ENCODE measurements at regions not wholly inside any gene's neighbourhood (a gene's known extent, or its start where the extent isn't known, plus 50 kb on each side); places are given as distances from the start of the nearest gene placed in this dataset.
"Not testable (repeated sequence)": the region's sequence is repeated elsewhere in the genome, so short reads cannot be mapped to it uniquely, and the experiment has no call there.

DNA sequence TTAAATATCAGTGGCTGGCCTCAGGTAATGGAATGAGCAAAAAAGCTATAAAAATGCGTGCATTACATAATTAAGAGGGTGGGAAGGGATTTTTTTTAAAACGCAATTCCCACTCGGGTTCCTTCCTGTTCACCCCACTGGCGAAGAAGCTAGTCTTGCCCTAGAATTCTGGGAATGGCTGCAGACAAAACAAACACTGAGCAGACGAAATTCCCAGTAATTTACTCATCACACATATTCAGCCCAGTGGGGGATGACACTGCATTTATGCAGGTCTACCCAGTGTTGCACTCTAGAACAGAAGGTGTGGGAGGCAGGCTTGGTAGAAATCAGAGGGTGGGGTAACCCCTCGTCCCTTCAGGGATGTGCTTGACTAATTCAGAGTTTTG is 2695.0 kb upstream of the DEFB115 start:
- no peak for DNase-seq

DNA sequence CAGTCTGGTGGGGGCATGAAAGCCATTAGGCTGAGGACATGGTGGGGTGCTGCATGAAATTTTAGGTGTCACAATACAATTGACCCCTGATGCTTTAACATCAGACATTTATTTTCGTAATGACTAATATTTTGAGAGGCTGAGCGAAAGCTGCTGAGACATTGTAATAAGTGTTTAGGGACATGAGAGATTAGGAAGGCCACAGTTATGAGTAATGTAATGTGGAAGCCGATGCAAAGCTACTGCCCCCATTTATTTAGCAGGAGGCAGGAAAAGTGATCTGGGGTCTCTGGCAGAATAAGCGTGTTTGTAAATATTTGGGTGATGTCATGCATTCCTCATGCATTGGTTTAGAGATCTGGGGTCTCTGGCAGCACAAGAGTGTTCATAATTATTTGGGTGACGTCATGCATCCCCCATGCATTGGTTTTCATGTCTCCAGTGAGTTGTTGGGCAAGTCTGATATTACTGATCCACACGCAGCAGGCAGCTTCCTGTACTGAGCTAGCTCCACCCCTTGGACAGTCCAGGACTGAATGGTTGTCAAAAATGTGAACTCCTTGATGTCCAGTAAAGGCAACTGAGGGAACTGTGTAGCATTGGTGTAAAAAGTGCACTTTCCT is 2694.5 kb upstream of the DEFB115 start:
- DNase-seq, result not testable (repeated sequence)

DNA sequence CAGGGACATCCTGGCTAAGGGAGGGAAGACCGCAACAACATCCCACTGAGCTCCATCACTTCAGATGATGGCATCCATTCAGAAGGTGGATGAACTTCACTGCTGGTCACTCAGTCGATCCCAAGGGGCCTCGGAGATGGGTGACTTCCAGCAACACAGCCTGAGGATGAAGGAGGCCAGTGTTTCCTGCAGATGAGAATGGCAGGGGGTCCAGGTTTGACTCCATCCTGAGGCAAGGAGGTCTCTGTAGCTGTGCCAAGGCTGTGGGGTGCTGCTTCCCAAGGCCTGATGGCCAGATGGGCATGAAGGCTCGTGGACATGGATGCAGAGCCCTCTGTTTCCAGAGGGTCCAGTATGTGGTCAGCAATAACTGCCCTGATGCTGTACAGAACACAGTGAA is 2693.4 kb upstream of the DEFB115 start:
- not testable (repeated sequence) for DNase-seq

DNA sequence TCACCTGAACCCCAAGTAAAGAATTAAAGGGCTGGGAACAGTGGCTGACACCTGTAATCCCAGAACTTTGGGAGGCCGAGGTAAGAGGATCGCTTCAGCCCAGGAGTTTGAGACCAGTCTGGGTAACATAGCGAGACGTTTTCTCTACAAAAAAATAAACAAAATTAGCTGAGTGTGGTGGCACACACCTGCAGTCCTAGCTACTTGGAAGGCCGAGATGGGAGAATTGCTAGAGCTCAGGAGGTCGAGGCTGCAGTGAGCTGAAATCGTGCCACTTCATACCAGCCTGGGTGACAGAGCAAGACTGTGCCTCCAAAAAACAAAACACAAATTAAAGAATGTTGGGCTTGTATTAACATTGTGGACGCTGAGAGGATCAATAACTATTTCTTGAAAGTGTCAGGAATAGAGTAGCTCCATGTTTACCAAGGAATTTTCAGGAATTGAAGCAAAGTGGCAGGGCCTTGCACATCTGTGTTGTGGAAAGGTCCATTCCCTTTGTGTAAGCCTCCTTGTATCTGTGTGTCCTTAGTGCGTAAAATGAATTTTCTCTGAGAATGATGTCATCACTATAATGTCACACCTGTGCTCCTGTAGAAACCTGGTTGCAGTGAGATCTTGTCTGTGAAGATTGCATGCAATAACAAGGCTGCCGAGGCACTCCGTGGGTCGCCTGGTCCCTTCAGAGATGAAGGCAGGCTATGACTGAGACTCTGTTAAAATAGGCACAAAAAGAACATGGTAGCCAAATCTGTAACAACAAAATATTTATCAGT is 2692.6 kb upstream of the DEFB115 start:
- not testable (repeated sequence) for DNase-seq

DNA sequence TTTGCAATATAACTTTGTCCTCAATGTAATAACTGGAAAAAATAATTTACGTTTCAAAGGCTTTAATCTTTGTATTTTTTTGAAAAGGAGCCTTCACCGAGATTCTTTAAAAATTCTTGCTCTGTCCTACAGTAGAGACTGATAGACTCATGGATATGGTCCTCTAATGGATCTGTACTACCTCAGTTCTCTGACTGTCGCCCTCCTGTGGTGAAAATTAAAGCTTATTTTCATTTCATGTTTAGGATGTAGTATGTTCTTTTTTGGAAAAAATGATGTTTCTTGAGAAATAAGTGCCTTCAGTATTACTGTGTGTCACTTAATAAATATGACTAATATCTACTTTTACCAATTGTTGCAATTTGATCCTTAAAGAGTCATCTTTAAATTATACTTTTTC is 2681.5 kb upstream of the DEFB115 start:
- not testable (repeated sequence) for DNase-seq

DNA sequence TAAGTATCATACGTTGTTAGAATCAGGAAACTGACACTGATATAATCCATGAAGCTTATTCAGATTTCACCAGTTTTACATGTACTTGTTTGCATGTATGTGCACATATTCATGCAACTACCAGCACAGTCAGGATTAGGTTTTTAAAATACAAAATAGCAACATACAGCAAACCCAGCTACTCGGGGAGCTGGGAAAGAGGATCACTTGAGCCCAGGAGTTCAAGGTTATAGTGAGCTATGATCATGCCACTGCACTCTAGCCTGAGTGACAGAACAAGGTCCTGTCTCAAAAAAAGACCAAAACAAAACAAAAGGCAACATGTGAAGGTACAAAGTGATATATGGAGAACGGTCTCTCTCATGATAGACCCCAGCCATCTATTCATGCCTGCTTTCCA is 2665.8 kb upstream of the DEFB115 start:
- DNase-seq, result not testable (repeated sequence)

DNA sequence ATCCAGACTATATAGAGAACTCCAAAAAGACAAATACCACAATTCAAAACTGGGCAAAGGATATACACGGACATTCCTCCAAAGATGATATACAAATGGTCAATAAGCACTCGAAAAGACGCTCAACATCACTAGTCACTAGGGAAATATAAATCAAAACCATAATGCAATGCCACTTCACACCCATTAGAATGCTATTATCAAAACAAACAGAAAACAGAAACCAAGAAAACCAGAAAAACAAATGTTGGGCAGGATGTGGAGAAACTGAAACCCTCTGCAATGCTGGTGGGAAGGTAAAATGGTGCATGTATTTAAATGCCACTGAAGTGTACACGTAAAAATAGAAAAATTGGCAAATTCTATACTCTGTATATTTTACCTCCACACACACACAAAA is 2664.1 kb upstream of the DEFB115 start:
- not testable (repeated sequence) for DNase-seq

DNA sequence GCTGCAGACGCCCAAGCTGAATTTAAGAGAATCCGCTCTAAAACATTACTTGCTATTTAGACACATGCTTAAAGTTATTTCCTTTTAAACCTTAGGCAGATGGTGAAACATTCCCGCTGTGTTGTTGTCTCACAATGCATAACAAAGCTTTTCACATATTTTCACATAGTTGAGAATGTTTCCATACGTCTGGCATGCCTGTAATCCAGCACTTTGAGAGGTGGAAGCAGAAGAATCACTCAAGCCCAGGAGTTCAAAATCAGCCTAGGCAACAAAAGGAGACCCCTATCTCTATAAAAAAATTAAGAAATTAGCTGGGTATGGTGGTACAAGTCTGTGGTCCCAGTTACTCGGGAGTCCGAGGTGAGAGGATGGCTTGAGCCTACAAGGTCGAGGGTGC is 2663.0 kb upstream of the DEFB115 start:
- DNase-seq, result not testable (repeated sequence)

DNA sequence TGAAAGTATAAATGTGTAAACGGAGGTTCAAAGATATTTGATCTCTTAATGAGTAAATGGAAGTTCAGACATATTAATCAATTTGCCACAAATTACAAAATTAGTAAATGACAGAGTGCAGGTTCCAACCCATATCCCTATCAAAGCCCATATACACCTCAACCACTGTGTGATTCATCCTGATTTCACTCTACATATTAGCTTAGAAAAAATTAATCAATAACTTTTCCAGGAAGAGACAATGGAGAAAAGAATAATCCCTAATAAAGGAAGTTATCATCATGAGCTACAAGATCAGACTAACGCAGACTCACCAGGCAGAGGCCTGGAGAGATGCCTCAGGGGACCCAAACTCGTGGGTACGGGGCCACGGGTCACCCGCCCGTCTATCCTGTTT is 2655.5 kb upstream of the DEFB115 start:
- DNase-seq, result not testable (repeated sequence)

DNA sequence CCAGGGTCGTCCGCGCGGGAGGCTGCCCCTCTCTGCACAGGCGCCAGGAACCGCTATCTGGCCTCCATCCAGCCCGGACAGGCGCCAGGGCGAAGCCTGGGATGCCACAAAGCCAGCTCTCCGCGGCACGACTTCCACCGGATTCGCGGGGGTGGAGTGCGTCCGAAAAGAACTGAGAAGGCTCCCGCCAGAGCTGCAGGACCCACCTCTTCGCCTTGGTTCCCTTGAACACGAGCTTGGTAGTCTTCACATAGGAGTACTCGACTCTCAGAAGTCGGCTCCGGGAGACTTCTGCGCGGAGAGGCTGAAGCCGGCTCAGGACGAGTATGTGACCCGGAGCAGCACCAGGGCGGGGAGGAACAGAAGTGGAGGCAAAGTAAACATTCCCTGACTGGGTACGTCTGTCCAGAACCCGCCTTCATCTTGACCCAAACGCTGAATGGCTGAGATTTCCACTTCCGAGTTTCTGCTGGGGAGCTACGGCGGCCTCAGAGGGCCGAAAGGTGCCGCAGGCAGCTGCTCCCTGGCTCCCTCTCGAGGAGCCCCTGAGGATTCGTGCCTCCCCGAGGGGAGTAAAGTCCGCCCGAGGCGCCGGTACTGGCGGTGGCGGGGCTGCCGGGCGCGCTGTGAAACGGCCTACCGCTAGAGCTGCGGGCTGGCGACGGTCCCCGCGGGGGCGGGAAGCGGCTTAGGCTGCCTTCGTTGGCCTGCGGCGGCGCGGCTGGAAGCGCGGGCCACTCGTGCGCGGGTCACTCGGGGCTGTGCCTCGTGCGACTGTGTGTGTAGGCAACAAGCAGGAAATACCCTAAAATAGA is 2654.9 kb upstream of the DEFB115 start:
- DNase-seq, result peak; percentile 73

DNA sequence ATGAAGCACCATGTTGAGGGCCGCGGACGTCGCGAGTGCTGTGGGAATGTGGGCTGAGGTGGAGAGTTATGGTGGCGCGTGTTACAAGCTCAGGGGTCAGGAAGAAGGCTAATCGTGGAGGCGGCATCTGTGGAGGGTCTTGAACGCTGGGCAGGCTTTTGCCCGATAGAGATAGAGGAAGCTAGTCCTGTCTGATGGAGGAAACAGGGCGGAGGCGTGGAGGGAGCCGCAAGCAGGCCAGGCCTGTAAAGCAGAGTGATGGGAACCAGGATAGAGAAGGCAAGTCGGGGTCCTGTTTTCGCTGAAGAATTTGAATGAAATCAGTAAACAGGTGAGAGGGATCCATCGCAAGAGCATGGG is 2654.3 kb upstream of the DEFB115 start:
- not testable (repeated sequence) for DNase-seq

DNA sequence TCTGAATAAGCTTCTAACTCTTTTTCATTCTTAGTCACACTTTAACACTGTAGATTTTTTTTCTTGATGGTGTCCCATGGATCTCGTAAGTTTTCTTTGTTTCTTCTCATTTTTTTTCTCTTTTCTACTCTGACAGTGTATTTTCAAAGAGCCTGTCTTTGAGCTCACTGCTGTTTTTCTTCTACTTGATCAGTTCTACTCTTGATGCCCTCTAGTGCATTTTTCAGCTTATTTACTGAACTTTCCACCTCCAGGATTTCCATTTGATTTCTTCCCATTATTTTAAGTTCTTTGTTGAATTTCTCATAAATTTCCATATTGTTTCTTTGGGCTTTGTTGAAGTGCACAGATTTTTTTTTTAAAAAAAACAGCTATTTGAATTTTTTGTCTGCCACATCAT is 2641.1 kb upstream of the DEFB115 start:
- no peak for DNase-seq

DNA sequence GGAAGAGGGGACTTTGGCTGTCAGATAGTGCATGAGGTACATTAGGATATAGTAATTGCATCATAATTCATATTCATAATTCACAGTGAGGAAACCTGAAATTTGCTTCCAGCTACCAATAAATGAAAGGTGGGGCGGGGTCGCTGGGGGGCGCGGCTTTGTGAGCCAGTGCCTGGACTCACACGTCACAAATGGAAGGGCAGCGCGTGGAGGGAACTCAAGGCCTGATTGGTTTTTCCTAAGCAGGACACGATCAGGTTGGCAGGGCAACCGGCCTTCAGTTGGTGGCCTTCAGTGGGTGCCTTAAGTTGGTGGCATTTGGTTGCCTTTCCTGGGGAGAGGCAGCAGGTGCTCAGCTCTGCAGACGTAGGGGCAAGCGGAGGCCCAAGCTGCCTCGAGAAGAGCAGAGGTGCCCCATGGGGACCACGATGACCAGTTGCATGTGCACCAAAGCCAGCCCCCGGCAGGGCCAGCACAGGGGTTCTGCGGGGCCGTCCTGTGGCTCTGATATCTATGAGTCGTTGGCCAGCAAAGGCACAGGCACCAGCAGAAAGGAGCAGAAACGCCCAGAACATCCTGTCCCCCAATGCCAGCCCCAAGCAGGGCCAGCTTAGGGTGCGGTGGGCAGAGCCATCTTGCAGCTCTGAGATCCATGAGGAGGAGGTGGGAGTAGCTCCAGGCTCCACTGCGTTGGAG is 2637.4 kb upstream of the DEFB115 start:
- not testable (repeated sequence) for DNase-seq

DNA sequence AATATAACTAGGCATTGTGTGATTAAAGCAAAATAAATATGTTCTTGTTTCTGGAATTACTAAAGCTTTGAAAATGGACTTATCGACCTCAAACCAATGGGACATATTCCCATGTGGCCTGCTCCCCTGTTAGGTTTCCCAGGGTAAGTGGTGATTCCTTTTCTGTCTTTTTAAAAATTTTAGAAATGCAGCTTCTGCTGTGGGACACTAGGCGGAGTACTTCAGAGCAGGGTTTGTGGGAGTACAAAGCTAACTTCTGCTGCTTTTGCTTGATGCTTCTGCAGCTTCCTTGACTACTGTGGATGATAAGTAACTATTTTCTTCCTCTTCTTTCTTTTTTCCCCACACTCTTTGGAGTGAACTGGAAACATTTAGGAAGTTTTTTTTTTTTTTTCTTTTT is 2632.4 kb upstream of the DEFB115 start:
- not testable (repeated sequence) for DNase-seq

DNA sequence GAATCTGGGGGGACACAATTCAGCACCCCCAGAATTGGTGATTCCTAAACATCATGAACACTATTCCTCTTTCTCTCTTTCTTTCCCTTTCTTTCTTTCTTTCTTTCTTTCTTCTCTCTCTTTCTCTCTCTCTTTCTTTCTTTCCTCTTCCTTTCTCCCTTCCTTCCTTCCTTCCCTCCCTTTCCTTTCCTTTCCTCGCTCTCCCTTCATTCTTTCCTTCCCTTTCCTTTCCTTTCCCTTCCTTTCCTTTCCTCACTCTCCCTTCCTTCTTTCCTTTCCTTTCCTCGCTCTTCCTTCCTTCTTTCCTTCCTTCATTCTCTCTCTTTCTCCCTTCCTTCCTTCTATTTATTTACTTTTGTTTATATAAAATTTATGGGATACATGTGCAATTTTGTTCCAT is 2616.6 kb upstream of the DEFB115 start:
- DNase-seq, result not testable (repeated sequence)

Data from activated CD8-positive, alpha-beta memory T cell treated with anti-CD3 and anti-CD28 coated beads, Interleukin-2, amount 50 U/mL, for 4 hours (primary cell).